HG03108 (cell line): ENCODE measurements at regions not wholly inside any gene's neighbourhood (a gene's known extent, or its start where the extent isn't known, plus 50 kb on each side); places are given as distances from the start of the nearest gene placed in this dataset.
"Not testable (repeated sequence)": the region's sequence is repeated elsewhere in the genome, so short reads cannot be mapped to it uniquely, and the experiment has no call there.

Experiments
- ATAC-seq: cut with Tn5 transposase; IDR thresholded peaks from one replicate; pipeline ENCODE4 v1.9.1; 2021; ENCODE audit warnings: moderate library complexity; ENCODE audit not compliant: unreplicated experiment

GRCh38 chr21:15454931-15455330 is 274.9 kb upstream of the USP25 start:
- ATAC-seq = not testable (repeated sequence)

- no peak for ATAC-seq
Measured at GRCh38 chr21:15455819-15456462, 273.8 kb upstream of the USP25 start.

- no peak for ATAC-seq
Measured at GRCh38 chr21:15457965-15458364, 271.8 kb upstream of the USP25 start.

DNA sequence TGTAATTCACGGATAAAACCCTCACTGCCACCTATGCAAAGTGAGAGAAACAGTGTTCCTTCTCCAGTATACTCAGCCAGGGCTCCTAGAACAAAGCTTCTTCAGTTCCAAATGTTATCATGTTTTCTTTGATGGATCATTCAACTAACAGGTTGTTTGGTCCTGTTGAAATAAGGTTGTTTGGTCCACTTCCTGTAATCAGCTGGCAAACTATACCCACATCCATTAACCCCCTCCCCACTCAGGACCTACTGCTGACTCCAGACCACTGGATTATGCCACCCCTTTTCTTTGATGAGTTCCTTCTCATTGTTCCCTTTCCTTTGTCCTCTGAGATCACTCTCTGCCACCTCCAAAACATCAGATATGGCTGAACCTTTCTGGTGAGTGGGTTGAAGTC is 267.7 kb upstream of the USP25 start:
- ATAC-seq = no peak

DNA sequence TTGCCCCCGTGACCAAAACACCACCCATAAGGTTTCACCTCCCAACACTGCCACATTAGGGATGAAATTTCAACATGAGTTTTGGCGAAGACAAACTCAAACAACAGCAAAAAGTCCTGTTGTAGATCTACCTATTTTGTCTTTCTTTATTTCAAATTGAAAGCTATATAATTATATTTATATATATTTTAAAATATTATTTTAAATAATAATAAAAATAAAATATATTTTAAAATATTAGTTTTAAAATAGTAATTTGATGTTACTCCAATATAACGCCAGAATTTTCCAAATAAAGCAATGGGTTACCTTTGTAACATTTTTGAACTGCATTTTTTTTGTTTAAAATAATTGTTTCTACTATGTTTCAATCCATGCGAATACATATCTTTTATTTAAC is 263.5 kb upstream of the USP25 start:
- no peak for ATAC-seq

- no peak for ATAC-seq
Measured at GRCh38 chr21:15468368-15468767, 261.4 kb upstream of the USP25 start.

DNA sequence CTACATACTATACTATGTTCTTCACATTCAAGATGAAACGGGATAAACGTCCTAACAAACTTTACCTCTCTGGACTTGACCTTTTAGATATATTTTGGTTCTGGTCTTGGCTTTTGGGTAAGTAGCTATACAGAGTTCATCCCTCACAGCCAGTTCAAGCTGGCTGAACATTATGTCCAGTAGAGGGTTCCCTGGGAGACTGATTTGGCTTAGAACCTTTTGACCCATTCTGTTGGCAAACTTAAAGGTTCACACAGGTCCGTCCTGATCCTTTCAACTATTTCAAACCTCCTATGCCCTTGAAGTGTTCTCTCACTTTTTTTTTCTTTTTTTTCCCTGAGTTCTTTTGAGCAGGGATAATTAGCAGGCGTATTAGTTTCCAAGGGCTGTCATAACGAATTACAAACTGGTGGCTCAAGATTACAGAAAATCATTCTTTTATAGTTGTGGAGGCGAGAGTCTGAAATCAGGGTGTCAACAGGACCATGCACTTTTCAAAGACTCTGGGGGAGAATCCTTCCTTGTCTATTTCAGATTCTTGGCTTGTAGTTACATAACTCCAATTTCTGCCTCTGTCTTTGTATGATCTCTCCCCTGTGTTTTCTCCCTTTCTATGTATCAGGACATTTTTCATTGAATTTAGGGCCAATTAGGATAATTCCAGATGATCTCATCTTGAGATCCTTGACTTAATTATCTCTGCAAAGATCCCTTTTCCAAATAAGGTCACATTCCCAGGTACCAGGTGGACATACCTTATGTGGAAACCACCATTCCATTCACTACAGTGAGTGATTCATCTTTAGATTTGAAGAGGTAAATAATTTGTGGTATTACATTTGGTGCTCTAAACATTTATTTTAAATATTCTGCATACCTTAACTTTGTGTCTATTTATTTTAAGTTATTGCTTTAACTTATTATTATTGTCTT is 257.4 kb upstream of the USP25 start:
- ATAC-seq = no peak

DNA sequence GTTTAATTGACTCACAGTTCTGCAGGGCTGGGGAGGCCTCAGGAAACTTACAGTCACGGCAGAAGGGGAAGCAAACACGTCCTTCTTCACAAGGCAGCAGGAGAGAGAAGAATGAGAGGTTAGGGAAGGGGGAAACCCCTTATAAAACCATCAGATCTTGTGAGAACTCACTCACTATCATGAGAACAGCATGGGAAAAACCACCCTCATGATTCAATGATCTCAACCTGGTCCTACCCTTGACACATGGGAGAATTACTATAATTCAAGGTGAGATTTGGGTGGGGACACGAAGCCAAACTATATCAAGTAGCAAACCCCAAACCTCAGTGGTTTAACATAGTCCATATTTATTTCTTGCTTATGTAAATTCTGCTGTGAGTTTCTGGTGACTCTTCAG is 252.0 kb upstream of the USP25 start:
- ATAC-seq = not testable (repeated sequence)

GRCh38 chr21:15480160-15480559 is 249.6 kb upstream of the USP25 start:
- no peak for ATAC-seq

- ATAC-seq = peak; percentile 85
Measured at GRCh38 chr21:15483138-15483780, 246.5 kb upstream of the USP25 start.

GRCh38 chr21:15486460-15487195 is 243.2 kb upstream of the USP25 start:
- no peak for ATAC-seq

- no peak for ATAC-seq
Measured at GRCh38 chr21:15487196-15487550, 242.6 kb upstream of the USP25 start.

GRCh38 chr21:15491100-15491499 is 238.7 kb upstream of the USP25 start:
- no peak for ATAC-seq

DNA sequence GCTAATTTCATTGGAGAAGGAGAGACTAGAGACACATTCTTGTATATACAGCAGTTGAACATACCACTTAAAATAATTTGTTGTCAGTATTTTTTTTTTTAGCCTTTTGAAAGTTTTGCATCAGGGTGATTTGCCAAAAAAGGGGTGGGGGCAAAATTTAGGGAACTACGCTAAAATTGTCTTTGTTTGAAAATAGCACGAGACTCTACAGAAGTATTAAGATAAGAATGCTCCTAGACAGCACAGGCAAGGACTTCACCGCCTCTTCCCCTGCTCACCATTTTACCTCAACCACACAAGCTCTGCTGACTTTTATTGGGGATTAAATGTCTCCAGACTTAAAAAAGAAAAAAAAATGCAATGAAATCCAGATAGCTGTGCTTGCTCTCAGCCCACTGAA is 236.1 kb upstream of the USP25 start:
- ATAC-seq = no peak

DNA sequence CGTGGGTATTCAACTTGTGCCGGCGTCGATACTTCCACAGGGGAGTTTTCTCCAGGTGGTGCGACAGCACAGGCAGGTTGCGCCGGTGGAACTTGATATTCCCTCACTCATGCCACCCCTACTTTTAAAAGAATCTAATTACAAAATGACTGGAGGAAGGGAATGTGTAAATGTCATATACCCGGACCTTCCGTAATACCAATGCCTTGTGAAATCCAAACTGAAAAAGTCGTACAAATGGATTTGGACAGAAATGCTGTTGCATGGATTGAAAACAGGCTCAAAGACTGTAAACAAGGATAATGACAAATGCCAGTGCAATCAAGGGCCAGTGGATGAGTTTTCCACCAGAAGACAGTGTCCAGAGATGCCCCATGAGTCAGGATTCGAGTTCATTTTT is 235.3 kb upstream of the USP25 start:
- no peak for ATAC-seq

DNA sequence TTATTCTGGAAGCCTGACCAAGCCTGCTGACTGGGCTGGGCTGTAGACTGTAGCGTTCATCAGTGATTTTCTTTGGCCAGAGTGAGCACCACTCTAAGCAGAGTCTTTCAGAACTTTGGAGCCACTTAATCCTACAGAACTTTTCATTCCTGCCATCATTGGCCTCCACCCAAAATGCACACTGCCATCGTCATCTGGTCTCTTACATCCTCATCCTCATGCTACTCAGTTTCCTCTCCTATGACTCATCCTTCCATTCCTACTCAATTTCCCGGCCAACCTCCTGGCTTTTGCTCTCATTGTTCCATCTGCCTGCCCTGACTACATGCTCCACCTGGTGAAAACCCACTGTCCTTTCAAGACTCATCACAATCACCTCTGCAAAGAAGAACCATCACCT is 233.8 kb upstream of the USP25 start:
- ATAC-seq = no peak

DNA sequence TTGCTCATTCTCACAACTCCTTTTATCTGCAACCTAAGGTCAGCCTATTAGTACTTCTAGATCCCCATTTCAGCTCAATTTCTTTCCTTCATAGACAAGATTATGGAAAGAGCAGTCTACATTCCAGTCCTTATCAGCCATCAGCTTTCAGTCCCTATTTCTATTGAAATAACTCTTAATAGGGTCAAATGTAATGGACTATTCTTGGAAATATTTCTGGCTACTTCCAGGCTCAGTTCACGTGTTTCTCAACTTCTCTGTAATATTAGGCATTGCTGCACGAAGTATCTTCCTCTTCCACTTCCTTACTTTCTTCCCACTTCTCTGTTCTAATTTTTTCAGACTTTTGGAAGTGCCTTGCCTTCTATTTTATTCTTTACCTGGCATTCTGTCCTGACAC is 232.9 kb upstream of the USP25 start:
- no peak for ATAC-seq

DNA sequence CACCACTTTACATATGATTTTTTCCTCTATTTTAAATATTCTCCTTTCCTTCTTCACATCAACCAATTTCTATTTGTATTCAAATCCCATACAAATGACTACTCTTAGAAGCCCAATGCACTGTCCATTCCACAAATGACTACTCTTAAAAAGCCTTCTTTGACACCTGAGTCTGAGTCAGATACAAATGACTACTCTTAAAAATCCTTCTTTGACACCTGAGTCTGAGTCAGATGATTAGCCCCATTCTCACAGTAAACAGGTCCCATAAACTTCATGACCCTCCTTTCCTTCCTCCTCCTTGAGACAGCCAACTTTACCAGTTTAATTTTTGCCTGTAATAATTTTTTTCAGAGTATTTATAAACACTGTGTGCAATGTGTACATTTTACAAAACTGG is 231.3 kb upstream of the USP25 start:
- ATAC-seq = no peak

DNA sequence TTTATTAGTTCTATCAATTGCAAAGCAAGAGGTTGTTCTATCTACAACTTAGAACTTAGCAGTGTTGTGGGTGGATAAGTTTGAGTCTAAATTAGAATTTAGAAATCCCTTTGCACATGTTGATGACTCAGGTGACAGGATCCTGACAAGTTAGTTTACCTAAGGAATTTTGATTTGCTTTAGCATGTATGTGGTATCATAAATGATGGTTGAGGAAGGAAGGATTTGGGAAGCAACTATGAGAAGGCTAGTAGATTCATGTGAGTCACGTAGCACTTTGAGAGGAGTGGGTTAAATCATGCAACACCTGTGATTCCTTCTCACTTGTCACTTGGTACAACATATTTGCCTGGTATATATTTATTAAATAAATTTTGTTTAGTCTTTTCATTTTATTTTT is 223.7 kb upstream of the USP25 start:
- no peak for ATAC-seq

DNA sequence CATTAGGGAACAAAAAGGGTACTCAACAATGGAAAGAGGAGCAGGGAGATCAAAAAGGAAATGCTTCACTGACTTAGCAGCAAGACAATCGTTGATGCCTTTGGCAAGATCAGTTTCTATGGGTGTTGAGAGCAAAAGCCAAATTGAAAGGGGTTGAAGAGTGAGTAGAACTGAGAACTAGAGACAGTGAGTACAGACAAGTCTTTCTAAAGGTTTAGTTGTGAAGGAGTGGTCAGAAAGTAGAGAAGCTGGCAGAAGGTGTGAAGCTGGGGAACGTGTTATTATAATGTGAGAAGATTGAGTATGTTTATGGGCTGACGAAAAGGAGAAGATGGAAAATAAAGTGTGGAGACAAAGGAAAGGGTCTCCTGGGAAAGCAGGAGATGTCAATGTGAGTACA is 221.2 kb upstream of the USP25 start:
- no peak for ATAC-seq
